SU-DHL-6 (cell line): ENCODE measurements at regions not wholly inside any gene's neighbourhood (a gene's known extent, or its start where the extent isn't known, plus 50 kb on each side); places are given as distances from the start of the nearest gene placed in this dataset.

Experiments
- H2AFZ ChIP-seq: fragments of 200-600 bp; sonication (generic); 2 replicates; pipeline ENCODE4 v1.6.1; 2014; ENCODE audit warnings: low read depth, mild to moderate bottlenecking, moderate library complexity, mixed read lengths, antibody characterized with exemption, low read length; ENCODE audit not compliant: severe bottlenecking
- H3F3A ChIP-seq: fragments of 200-600 bp; shearing (Covaris generic); 2 replicates; pipeline ENCODE4 v1.6.0; 2016; ENCODE audit warnings: antibody characterized with exemption, mild to moderate bottlenecking; ENCODE audit not compliant: insufficient read depth
- H3K27ac ChIP-seq: fragments of 200-600 bp; sonication (generic); 2 replicates; pipeline ENCODE4 v1.5.1; 2016; ENCODE audit warnings: low read depth, mild to moderate bottlenecking, low read length, moderate library complexity, mixed read lengths
- H3K27me3 ChIP-seq: fragments of 200-600 bp; sonication (generic), shearing (Covaris generic); 2 replicates; pipeline ENCODE4 v1.6.0; 2014; ENCODE audit warnings: mild to moderate bottlenecking, low read length
- H3K36me3 ChIP-seq: fragments of 200-600 bp; sonication (generic); 2 replicates; pipeline ENCODE4 v1.6.1; 2014; ENCODE audit warnings: mild to moderate bottlenecking, low read length, mixed read lengths
- H3K4me2 ChIP-seq: fragments of 300-600, 200-600 bp; shearing (Covaris generic), sonication (generic); 2 replicates; pipeline ENCODE4 v1.6.0; 2014; ENCODE audit warnings: low read length, low read depth, mild to moderate bottlenecking; ENCODE audit not compliant: poor library complexity, severe bottlenecking
- H3K4me3 ChIP-seq: fragments of 200-600 bp; sonication (generic); 2 replicates; pipeline ENCODE4 v1.5.1; 2014; ENCODE audit warnings: antibody characterized with exemption, low read length, mild to moderate bottlenecking, mixed read lengths; ENCODE audit not compliant: insufficient read depth, poor library complexity, severe bottlenecking
- H3K79me2 ChIP-seq: fragments of 200-600 bp; sonication (generic); 2 replicates; pipeline ENCODE4 v1.6.1; 2014; ENCODE audit warnings: mild to moderate bottlenecking, low read length, moderate library complexity; ENCODE audit not compliant: insufficient read depth
- H3K9ac ChIP-seq: fragments of 200-600 bp; sonication (generic); 2 replicates; pipeline ENCODE4 v1.7.0; 2014; ENCODE audit warnings: mild to moderate bottlenecking, low read length
- H3K9me2 ChIP-seq: fragments of 200-600 bp; sonication (generic); replicated peaks from 2 replicates; pipeline ENCODE4 v1.6.1; 2014; ENCODE audit warnings: low read length; ENCODE audit not compliant: insufficient read depth
- H3K9me3 ChIP-seq: fragments of 200-600 bp; sonication (generic); 2 replicates; pipeline ENCODE4 v1.6.1; 2014; ENCODE audit warnings: low read length, mixed read lengths; ENCODE audit not compliant: insufficient read depth
- H4K20me1 ChIP-seq: fragments of 200-600 bp; sonication (generic); 2 replicates; pipeline ENCODE4 v1.6.1; 2014; ENCODE audit warnings: low read depth, mild to moderate bottlenecking, antibody characterized with exemption, low read length, moderate library complexity, mixed read lengths
- CTCF ChIP-seq: fragments of 200-600 bp; sonication (generic); IDR thresholded peaks from one replicate; pipeline ENCODE4 v1.5.1; 2017; ENCODE audit warnings: antibody characterized with exemption, mild to moderate bottlenecking, low read length, moderate library complexity; ENCODE audit not compliant: insufficient read depth, poor library complexity, severe bottlenecking
- EZH2phosphoT487 ChIP-seq: fragments of 200-600 bp; sonication (generic), shearing (Covaris generic); conservative IDR thresholded peaks from 2 replicates; pipeline ENCODE4 v1.6.1; 2018; ENCODE audit warnings: mild to moderate bottlenecking, antibody characterized with exemption, low read length, moderate library complexity, mixed read lengths

DNA sequence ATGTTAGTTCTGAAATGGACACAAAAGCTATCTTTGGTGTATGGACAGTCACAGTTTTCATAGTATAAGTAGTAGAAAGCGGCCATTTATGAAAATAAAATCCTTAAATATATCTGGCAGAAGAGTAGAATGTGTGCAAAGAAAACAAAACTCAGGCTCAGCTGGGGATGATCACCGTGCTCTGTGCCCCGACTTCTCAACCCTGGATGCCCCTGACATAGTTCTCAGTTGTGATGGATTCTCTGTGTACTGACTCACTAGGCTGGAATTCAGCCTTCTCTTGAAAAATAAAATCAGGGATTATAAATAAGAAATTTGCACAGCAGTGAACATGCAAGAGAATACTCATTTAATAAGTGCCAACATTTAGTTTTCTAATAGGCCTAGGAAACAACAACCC is 925.1 kb upstream of the NR2F2 start:
- Histone ChIP-seq H3K27me3 (no peaks in the 10 kb centered on the region), H3K4me3 (no peak overlapping the region), H3K36me3 (no peaks in the 10 kb centered on the region), H3K9ac (no peak overlapping the region), H3F3A (no peaks in the 10 kb centered on the region), H4K20me1 (no peaks in the 10 kb centered on the region), H3K79me2 (no peaks in the 10 kb centered on the region), H3K9me2 (no peaks in the 10 kb centered on the region), H3K27ac (no peak overlapping the region), H3K9me3 (no peaks in the 10 kb centered on the region), H2AFZ (no peak overlapping the region), H3K4me2 (no peak overlapping the region)
- no peak for TF ChIP-seq CTCF
- TF ChIP-seq EZH2phosphoT487: no peak

DNA sequence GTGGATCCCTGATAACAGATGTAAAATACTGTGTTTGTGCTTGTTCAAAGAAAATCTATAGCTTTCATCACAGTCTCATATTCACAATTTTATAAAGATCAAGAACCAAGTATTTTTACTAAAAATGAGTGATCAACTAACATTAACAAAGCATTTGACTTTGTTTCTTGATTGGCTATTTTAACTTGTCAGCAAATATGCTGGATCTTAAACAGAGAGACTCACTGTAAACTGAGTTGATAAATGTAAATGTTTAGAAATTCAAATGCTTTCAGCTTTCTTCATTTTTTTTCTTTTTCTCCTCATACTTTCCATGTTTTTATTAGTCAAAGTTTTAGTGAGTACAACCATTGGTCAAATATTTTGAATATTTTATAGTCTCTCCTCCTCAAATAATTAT is 923.0 kb upstream of the NR2F2 start:
- Histone ChIP-seq H3F3A (no peaks in the 10 kb centered on the region), H3K79me2 (no peaks in the 10 kb centered on the region), H3K4me3 (no peak overlapping the region), H3K36me3 (no peaks in the 10 kb centered on the region), H3K9me3 (no peaks in the 10 kb centered on the region), H3K27ac (no peak overlapping the region), H3K9me2 (no peaks in the 10 kb centered on the region), H3K27me3 (no peaks in the 10 kb centered on the region), H4K20me1 (no peaks in the 10 kb centered on the region), H3K9ac (no peak overlapping the region), H3K4me2 (no peak overlapping the region), H2AFZ (no peak overlapping the region)
- TF ChIP-seq EZH2phosphoT487: no peak
- TF ChIP-seq CTCF: no peak

GRCh38 chr15:95409211-95409610 is 921.3 kb upstream of the NR2F2 start:
- no peaks in the 10 kb centered on the region for H3K27me3 ChIP-seq
- no peaks in the 10 kb centered on the region for H3K9me3 ChIP-seq
- H3K36me3 ChIP-seq: no peaks in the 10 kb centered on the region
- no peaks in the 10 kb centered on the region for H4K20me1 ChIP-seq
- no peak overlapping the region for H3K4me2 ChIP-seq
- H3K79me2 ChIP-seq: no peaks in the 10 kb centered on the region
- TF ChIP-seq EZH2phosphoT487 (no peak), CTCF (no peak)
- H3F3A ChIP-seq: no peaks in the 10 kb centered on the region
- H2AFZ ChIP-seq: no peak overlapping the region
- H3K9me2 ChIP-seq: no peaks in the 10 kb centered on the region
- H3K9ac ChIP-seq: no peak overlapping the region
- no peak overlapping the region for H3K27ac ChIP-seq
- no peak overlapping the region for H3K4me3 ChIP-seq

DNA sequence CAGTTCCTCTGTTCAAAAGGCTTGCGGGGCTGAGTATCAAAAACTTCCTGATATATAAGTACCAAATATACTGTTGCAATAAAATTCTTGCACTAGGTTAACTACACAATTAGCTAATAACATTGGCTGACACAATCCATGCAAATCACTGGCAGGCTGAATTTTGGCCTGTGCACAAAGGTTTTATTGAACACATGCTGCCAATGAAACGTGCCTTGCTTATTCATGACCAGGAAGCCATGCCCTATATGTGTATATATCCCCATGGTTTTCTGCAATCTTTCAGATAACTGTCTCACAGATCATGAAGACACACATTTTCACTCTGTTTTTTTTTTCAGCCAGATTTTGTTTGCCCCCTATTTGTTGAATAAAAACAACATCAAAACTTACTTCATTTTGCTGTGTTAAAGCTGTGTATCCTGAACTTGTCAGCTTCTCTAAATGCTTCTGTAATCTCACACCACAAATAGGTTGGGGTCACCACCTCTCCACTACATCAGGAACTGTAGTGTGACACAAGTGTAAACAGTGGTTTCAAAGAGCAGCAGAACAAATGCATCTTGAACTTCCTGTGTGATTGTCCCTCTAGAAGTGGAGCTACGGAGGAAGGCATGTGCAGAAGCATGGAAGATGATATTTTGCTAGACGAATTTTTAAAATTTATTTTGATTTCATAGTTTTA is 920.7 kb upstream of the NR2F2 start:
- no peaks in the 10 kb centered on the region for H3K9me3 ChIP-seq
- H3K9ac ChIP-seq: no peak overlapping the region
- no peaks in the 10 kb centered on the region for H3K27me3 ChIP-seq
- H4K20me1 ChIP-seq: no peaks in the 10 kb centered on the region
- no peaks in the 10 kb centered on the region for H3K36me3 ChIP-seq
- no peak overlapping the region for H3K4me2 ChIP-seq
- H3K4me3 ChIP-seq: no peak overlapping the region
- TF ChIP-seq CTCF (no peak), EZH2phosphoT487 (no peak)
- H3K27ac ChIP-seq: no peak overlapping the region
- no peaks in the 10 kb centered on the region for H3K9me2 ChIP-seq
- no peaks in the 10 kb centered on the region for H3K79me2 ChIP-seq
- no peaks in the 10 kb centered on the region for H3F3A ChIP-seq
- H2AFZ ChIP-seq: no peak overlapping the region
